K562 (cell line): ENCODE measurements at regions not wholly inside any gene's neighbourhood (a gene's known extent, or its start where the extent isn't known, plus 50 kb on each side); places are given as distances from the start of the nearest gene placed in this dataset.

ENCODE experiments used
- ATAC-seq: fragments of 200-7000 bp; cut with Tn5 transposase; 3 replicates; pipeline ENCODE4 v1.9.1; 2020; ENCODE audit warnings: moderate library complexity
- BruUV-seq: library from RNA; stranded (reverse); fragments of 400-500 nt; replicated peaks from 2 replicates; lab custom pipeline; 2021; lab: Mats Ljungman, UMichigan
- CTCF ChIA-PET: fragments of 300-600 bp; formaldehyde crosslinking; extraction: SDS; loops from one replicate; lab custom pipeline; 2021; ENCODE audit warnings: low intra/inter-chr PET ratio; lab: Yijun Ruan, JAX
- POLR2A ChIA-PET: fragments of 300-600, 350-650 bp; sonication (Branson Sonifier 250); formaldehyde crosslinking; extraction: SDS; loops from one replicate; lab custom pipeline; 2021; ENCODE audit warnings: antibody characterized with exemption, inconsistent platforms; lab: Yijun Ruan, JAX
- DNase-seq, 4 experiments: peaks; one replicate each; pipeline versions ENCODE4 v3.0.0 to v3.0.0-alpha.2; 2011 to 2018; ENCODE audit warnings: low spot score in 3 of 4, mixed read lengths in 3 of 4; ENCODE audit errors: extremely low read depth in 1 of 4
- FAIRE-seq: peaks from 2 replicates; lab custom pipeline; 2011; peaks lifted over from hg19 to GRCh38; lab: Jason Lieb, UNC
- H2AFZ ChIP-seq: 2 replicates; pipeline ENCODE4 v1.6.0; 2011; ENCODE audit warnings: low read depth, low read length, control low read depth, inconsistent platforms
- H3K27ac ChIP-seq: fragments of 200-600 bp; 3 replicates; pipeline ENCODE4 v1.8.0; 2011; ENCODE audit warnings: low read depth, mild to moderate bottlenecking, control low read depth, inconsistent platforms, low read length, moderate library complexity, mixed read lengths; ENCODE audit errors: extremely low read depth
- H3K27me3 ChIP-seq, 2 experiments: fragments of 300-600 bp in 1 of 2; 2 replicates in 1 of 2; 3 replicates in 1 of 2; pipeline versions ENCODE4 v1.6.0 to v1.8.0; 2011; ENCODE audit warnings: inconsistent platforms in 2 of 2, low read length in 2 of 2, mild to moderate bottlenecking in 1 of 2, mixed read lengths in 1 of 2, moderate library complexity in 1 of 2; ENCODE audit not compliant: control insufficient read depth in 2 of 2, insufficient read depth in 2 of 2
- H3K36me3 ChIP-seq: fragments of 300-600 bp; 3 replicates; pipeline ENCODE4 v1.8.0; 2011; ENCODE audit warnings: mild to moderate bottlenecking, low read length, inconsistent platforms; ENCODE audit not compliant: control insufficient read depth, insufficient read depth
- H3K4me1 ChIP-seq, 2 experiments: fragments of 200-600 bp in 1 of 2; replicated peaks in 1 of 2; 2 replicates in 1 of 2; 3 replicates in 1 of 2; pipeline versions ENCODE4 v1.5.1 to v1.8.0; 2011; ENCODE audit warnings: inconsistent platforms in 2 of 2, low read length in 2 of 2, mild to moderate bottlenecking in 1 of 2, mixed read lengths in 1 of 2, moderate library complexity in 1 of 2; ENCODE audit not compliant: control insufficient read depth in 2 of 2, insufficient read depth in 2 of 2
- H3K4me2 ChIP-seq: 2 replicates; pipeline ENCODE4 v1.6.1; 2011; ENCODE audit warnings: low read length, control low read depth, inconsistent platforms, mixed read lengths; ENCODE audit not compliant: insufficient read depth
- H3K4me3 ChIP-seq: fragments of 200-600 bp; sonication (generic), shearing (Covaris generic); 2 replicates; pipeline ENCODE4 v1.5.1; 2016; ENCODE audit warnings: control low read depth, inconsistent platforms
- H3K79me2 ChIP-seq: fragments of 200-600 bp; 3 replicates; pipeline ENCODE4 v1.8.0; 2011; ENCODE audit warnings: low read length, inconsistent platforms; ENCODE audit not compliant: control insufficient read depth, insufficient read depth
- H3K9ac ChIP-seq, 2 experiments: 2 replicates each; pipeline versions ENCODE4 v1.6.0 to v1.6.1; 2011; ENCODE audit warnings: low read depth in 2 of 2, low read length in 2 of 2, control low read depth in 1 of 2, inconsistent platforms in 1 of 2, mild to moderate bottlenecking in 1 of 2, mixed read lengths in 1 of 2; ENCODE audit not compliant: insufficient read depth in 1 of 2
- H3K9me1 ChIP-seq: one replicate; pipeline ENCODE4 v1.6.0; 2011; ENCODE audit warnings: inconsistent platforms, mild to moderate bottlenecking, low read length, moderate library complexity; ENCODE audit not compliant: control insufficient read depth, insufficient read depth
- H3K9me3 ChIP-seq: replicated peaks from 2 replicates; pipeline ENCODE4 v1.5.1; 2011; ENCODE audit warnings: low read depth, low read length, inconsistent platforms; ENCODE audit not compliant: control insufficient read depth, insufficient read depth
- H4K20me1 ChIP-seq: replicated peaks from 2 replicates; pipeline ENCODE4 v1.6.1; 2011; ENCODE audit warnings: low read length, inconsistent platforms, mixed read lengths; ENCODE audit not compliant: control insufficient read depth, insufficient read depth
- FIP1L1 ChIP-seq: fragments of 200-400 bp; formaldehyde crosslinking; IDR thresholded peaks from 2 replicates; pipeline ENCODE4 v1.6.1; 2018; ENCODE audit warnings: mild to moderate bottlenecking, low read depth, low read length; ENCODE audit not compliant: poor library complexity, severe bottlenecking
- HDAC1 ChIP-seq, 2 experiments: fragments of 450-650 bp; IDR thresholded peaks; 2 replicates each; pipeline ENCODE4 v1.6.1; 2016 to 2017; ENCODE audit warnings: inconsistent platforms in 1 of 2, mild to moderate bottlenecking in 1 of 2, moderate library complexity in 1 of 2
- MAFK ChIP-seq: IDR thresholded peaks from 2 replicates; pipeline ENCODE4 v1.6.1; 2011; ENCODE audit warnings: low read length, improper control_type of control experiment
- RFX5 ChIP-seq: IDR thresholded peaks from 2 replicates; pipeline ENCODE4 v1.6.1; 2011; ENCODE audit warnings: low read depth, mild to moderate bottlenecking, improper control_type of control experiment, low read length
- ZNF140 ChIP-seq: fragments of 250-450 bp; sonication (Bioruptor Pico); IDR thresholded peaks from 2 replicates; pipeline ENCODE4 v1.8.0; 2021; ENCODE audit warnings: moderate library complexity, mild to moderate bottlenecking, inconsistent platforms
- WGBS: fragments of 100-300 bp; shearing (Covaris generic); methylation state at CpG from one replicate; pipeline ENCODE4 v1.1.6; 2016; ENCODE audit warnings: low coverage, mixed read lengths; ENCODE audit not compliant: insufficient coverage; ENCODE audit errors: missing lambda C conversion rate; 5-methylcytosine and 5-hydroxymethylcytosine counted together
- in situ Hi-C: fragments of 300-500 bp; cut with MboI; formaldehyde crosslinking; loops from 4 replicates; pipeline ENCODE4 v1.15.0; 2018; ENCODE audit warnings: inconsistent platforms, mixed read lengths
- intact Hi-C: fragments of 100-400 bp; cut with micrococcal nuclease; formaldehyde crosslinking; loops from 2 replicates; pipeline ENCODE4 v1.14.2; 2022

DNA sequence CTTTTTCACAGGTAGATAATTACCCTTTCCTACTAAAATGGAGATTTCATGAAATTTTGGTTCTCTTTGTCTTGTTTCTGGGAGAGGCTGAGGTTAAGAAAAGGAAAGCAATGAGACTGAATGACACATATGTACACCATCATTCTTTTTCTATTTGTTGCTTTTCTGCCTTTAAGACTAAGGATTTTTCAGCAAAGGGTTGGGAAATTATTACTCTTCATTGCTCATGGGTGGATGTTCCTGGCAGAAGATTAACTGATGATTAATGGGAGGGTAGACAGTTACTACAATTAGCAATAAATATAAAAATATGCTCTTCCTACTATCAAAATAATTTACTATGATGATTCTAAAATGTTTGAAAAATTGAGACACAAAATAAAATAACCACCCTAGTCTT is 316.5 kb upstream of the USP24 start:
- DNase-seq, result no peak
- H4K20me1 ChIP-seq, result no peaks in the 10 kb centered on the region
- no peak overlapping the region for H2AFZ ChIP-seq
- no peaks in the 10 kb centered on the region for H3K27me3 ChIP-seq
- in situ Hi-C loops (no loop called here), intact Hi-C loops (no loop called here)
- ATAC-seq, result no peak
- BruUV-seq, result no TSS peak
- H3K36me3 ChIP-seq, result no peaks in the 10 kb centered on the region
- no peak for FAIRE-seq
- no peak overlapping the region for H3K9ac ChIP-seq
- H3K27ac ChIP-seq, result no peak overlapping the region
- POLR2A ChIA-PET, result no interaction called here
- TF ChIP-seq FIP1L1 (no peak), MAFK (no peak), HDAC1 (IDR thresholded peaks at IDR 0.05) (no peak), RFX5 (no peak)
- TF ChIP-seq, all 486 proteins: peak for 0
- CTCF ChIA-PET, result no interaction called here
- H3K4me1 ChIP-seq, result no peaks in the 10 kb centered on the region
- H3K79me2 ChIP-seq, result no peaks in the 10 kb centered on the region
- H3K9me1 ChIP-seq, result no peaks in the 10 kb centered on the region
- no peak overlapping the region for H3K4me3 ChIP-seq
- H3K4me2 ChIP-seq, result no peak overlapping the region
- H3K9me3 ChIP-seq, result no peaks in the 10 kb centered on the region

DNA sequence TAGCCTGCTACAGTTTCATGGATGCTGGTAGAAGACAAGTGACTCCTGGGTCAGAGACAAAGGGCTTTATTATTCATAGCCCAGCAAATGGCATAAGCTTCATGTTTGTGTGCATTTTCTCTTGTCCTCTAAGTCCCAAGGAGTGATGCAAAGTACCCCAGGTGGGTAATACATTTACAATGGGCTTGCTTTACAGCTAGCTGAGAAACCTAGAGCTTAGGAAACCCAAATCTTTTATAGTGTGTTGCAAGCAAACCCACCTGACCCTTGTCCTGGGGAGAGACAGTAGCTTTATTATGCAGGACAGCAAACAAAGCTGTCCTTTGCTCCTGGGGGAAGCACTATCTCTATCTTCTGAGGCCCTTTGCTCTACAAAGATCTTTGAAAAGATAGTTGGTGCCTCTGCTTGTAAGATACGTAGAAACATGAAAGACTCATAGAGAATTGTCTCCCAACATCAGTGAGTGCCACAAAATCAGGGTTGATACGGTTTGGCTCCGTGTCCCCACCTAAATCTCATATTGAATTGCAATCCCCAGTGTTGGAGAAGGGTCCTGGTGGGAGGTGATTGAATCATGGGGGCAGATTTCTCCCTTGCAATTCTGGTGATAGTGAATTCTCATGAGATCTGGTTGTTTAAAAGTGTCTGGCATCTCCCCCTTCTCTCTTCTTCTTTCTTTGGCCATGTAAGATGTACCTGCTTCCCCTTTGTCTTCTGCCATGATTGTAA is 315.8 kb upstream of the USP24 start:
- H3K79me2 ChIP-seq, result no peaks in the 10 kb centered on the region
- CTCF ChIA-PET, result no interaction called here
- POLR2A ChIA-PET, result interaction anchor here (0.6 kb wide), 2 partner anchors 14 to 489 kb away, joined by 3 to 4 read pairs; no protein-coding TSS in a partner anchor
- TF ChIP-seq ZNF140 (CRISPR knock-in tag), result no peak
- DNase-seq (no peak), ATAC-seq (no peak), FAIRE-seq (no peak)
- H3K9ac ChIP-seq, result no peak overlapping the region
- intact Hi-C loops (no loop called here), in situ Hi-C loops (no loop called here)
- H3K9me1 ChIP-seq, result no peaks in the 10 kb centered on the region
- BruUV-seq, result no TSS peak
- no peaks in the 10 kb centered on the region for H3K27me3 ChIP-seq
- WGBS, result 0% methylated on average over 3 of the region's 3 CpGs
- H4K20me1 ChIP-seq, result no peaks in the 10 kb centered on the region
- no peaks in the 10 kb centered on the region for H3K4me1 ChIP-seq
- no peak overlapping the region for H2AFZ ChIP-seq
- no peaks in the 10 kb centered on the region for H3K9me3 ChIP-seq
- H3K27ac ChIP-seq, result no peak overlapping the region
- H3K4me3 ChIP-seq, result no peak overlapping the region
- no peaks in the 10 kb centered on the region for H3K36me3 ChIP-seq
- H3K4me2 ChIP-seq, result no peak overlapping the region
